ENCODE measurements at regions not wholly inside any gene's neighbourhood (a gene's known extent, or its start where the extent isn't known, plus 50 kb on each side); places are given as distances from the start of the nearest gene placed in this dataset.
A peak's percentile ranks its signal among the peaks of the same experiment; 100 is the strongest.

- TF ChIP-seq ZNF462 (CRISPR knock-in tag; IDR thresholded peaks at IDR 0.05) (no peak), JUNB (IDR thresholded peaks at IDR 0.05; ENCODE audit: unreplicated experiment) (no peak), POLR2AphosphoS5 (IDR thresholded peaks at IDR 0.05; ENCODE audit: low read depth) (no peak)
Measured at GRCh38 chr2:75325594-75325993, 126.3 kb upstream of the TACR1 start (continued).

DNA sequence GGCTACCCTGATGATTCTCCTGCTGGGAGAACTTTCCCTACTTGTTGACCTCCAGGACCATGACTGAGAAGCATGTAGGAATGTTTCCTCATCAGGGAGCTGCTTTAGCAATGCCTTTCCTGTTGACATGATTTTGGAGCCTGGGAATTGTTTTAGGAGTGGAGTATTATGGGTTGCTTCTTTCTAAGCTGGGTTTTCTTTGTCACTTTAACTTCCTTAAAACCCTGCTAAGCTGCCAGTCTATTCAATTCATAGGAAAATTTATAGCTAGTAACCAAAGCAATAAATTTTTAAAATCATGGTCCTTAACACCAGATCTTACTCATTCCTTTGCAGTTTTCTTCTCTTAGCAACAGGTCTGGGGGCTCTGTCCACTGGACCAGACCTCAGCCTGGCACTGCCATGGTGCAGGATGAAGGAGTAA, 125.6 kb upstream of the TACR1 start:
- Histone ChIP-seq H3F3A (replicated peaks; ENCODE audit: low read depth) (no peaks in the 10 kb centered on the region), H4K20me1 (replicated peaks; ENCODE audit: insufficient read depth) (no peaks in the 10 kb centered on the region), H3K27me3 (ENCODE audit: insufficient read depth) (no peaks in the 10 kb centered on the region), H3K9me2 (ENCODE audit: insufficient read depth) (0 out of 2 replicates have a peak, but pooled peaks cover 6% of the 10 kb centered on the region), H2AFZ (peak overlapping the region; percentile 88; the same call in 1 of the 2 replicates), H3K36me3 (ENCODE audit: insufficient read depth) (no peaks in the 10 kb centered on the region), H3K4me1 (ENCODE audit: insufficient read depth) (no peaks in the 10 kb centered on the region), H3K79me2 (replicated peaks; ENCODE audit: insufficient read depth) (no peaks in the 10 kb centered on the region), H3K4me3 (no peak overlapping the region), H3K4me2 (no peak overlapping the region), H3K27ac (ENCODE audit: low read depth) (no peak overlapping the region)
- H3K4me3 Mint-ChIP-seq, result no peak overlapping the region
- H3K4me1 Mint-ChIP-seq, result peaks cover 21% of the 10 kb centered on the region
- no peaks in the 10 kb centered on the region for H3K9me3 Mint-ChIP-seq
- DNase-seq (ENCODE audit: low spot score) (no peak), ATAC-seq (no peak)
- H3K27me3 Mint-ChIP-seq (ENCODE audit: insufficient read depth, low read depth, poor library complexity), result peaks cover 3% of the 10 kb centered on the region
- no peaks in the 10 kb centered on the region for H3K36me3 Mint-ChIP-seq (ENCODE audit: low read depth)
- H3K27ac Mint-ChIP-seq, result no peak overlapping the region
- TF ChIP-seq ZNF114 (CRISPR knock-in tag; IDR thresholded peaks at IDR 0.05) (no peak), REST (IDR thresholded peaks at IDR 0.05; ENCODE audit: unreplicated experiment) (no peak)
- TF ChIP-seq, protein P1, sequence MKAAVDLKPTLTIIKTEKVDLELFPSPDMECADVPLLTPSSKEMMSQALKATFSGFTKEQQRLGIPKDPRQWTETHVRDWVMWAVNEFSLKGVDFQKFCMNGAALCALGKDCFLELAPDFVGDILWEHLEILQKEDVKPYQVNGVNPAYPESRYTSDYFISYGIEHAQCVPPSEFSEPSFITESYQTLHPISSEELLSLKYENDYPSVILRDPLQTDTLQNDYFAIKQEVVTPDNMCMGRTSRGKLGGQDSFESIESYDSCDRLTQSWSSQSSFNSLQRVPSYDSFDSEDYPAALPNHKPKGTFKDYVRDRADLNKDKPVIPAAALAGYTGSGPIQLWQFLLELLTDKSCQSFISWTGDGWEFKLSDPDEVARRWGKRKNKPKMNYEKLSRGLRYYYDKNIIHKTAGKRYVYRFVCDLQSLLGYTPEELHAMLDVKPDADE (IDR thresholded peaks at IDR 0.05), result no peak

Data from GM23338 (cell line).